GM10248 (cell line): ENCODE measurements at regions not wholly inside any gene's neighbourhood (a gene's known extent, or its start where the extent isn't known, plus 50 kb on each side); places are given as distances from the start of the nearest gene placed in this dataset.

Experiments
- CTCF ChIA-PET: fragments of 300-600 bp; sonication (Branson Sonifier 250); formaldehyde crosslinking; extraction: SDS; loops from one replicate; lab custom pipeline; 2021; ENCODE audit warnings: antibody characterized with exemption; lab: Yijun Ruan, JAX
- POLR2A ChIA-PET: fragments of 350-650 bp; sonication (Branson Sonifier 250); formaldehyde crosslinking; extraction: SDS; loops from one replicate; lab custom pipeline; 2020; ENCODE audit warnings: antibody characterized with exemption; lab: Yijun Ruan, JAX
- DNase-seq: peaks from one replicate; pipeline ENCODE4 v3.0.0; 2012; ENCODE audit errors: extremely low spot score
- CTCF ChIP-seq: IDR thresholded peaks from 2 replicates; pipeline ENCODE4 v1.5.1; 2012; ENCODE audit warnings: mild to moderate bottlenecking, low read depth; ENCODE audit errors: extremely low read depth, missing control alignments, control extremely low read depth

- POLR2A ChIA-PET: no interaction called here
- TF ChIP-seq CTCF: no peak
- CTCF ChIA-PET: interaction anchor here (1.0 kb wide), 1 partner anchor 12 kb away, joined by 3 read pairs; no protein-coding TSS in a partner anchor
- no peak for DNase-seq
Measured at GRCh38 chr16:65793781-65794180, 572.7 kb upstream of the CDH5 start.

- TF ChIP-seq CTCF: no peak
- no peak for DNase-seq
- ChIA-PET CTCF (no interaction called here), POLR2A (no interaction called here)
Measured at GRCh38 chr16:65790768-65791167, 575.7 kb upstream of the CDH5 start.

GRCh38 chr16:65789161-65789945 lies 577.1 kb upstream of the CDH5 start:
- CTCF ChIA-PET: no interaction called here
- TF ChIP-seq CTCF: no peak
- no peak for DNase-seq
- POLR2A ChIA-PET: no interaction called here

- DNase-seq: no peak
- TF ChIP-seq CTCF: no peak
- ChIA-PET POLR2A (no interaction called here), CTCF (interaction anchor here (1.0 kb wide), 1 partner anchor 27 kb away, joined by 3 read pairs; no protein-coding TSS in a partner anchor)
Measured at GRCh38 chr16:65788434-65789140, 577.9 kb upstream of the CDH5 start.

GRCh38 chr16:65787921-65788320 lies 578.6 kb upstream of the CDH5 start:
- no peak for TF ChIP-seq CTCF
- no peak for DNase-seq
- CTCF ChIA-PET: interaction anchor here (1.0 kb wide), 1 partner anchor 26 kb away, joined by 3 read pairs; no protein-coding TSS in a partner anchor
- POLR2A ChIA-PET: no interaction called here

GRCh38 chr16:65786916-65787315 lies 579.6 kb upstream of the CDH5 start:
- DNase-seq: no peak
- no peak for TF ChIP-seq CTCF
- CTCF ChIA-PET: no interaction called here
- POLR2A ChIA-PET: no interaction called here
